Body of pancreas (tissue), 4 donors: ENCODE measurements at regions not wholly inside any gene's neighbourhood (a gene's known extent, or its start where the extent isn't known, plus 50 kb on each side); places are given as distances from the start of the nearest gene placed in this dataset.
"Not testable (repeated sequence)": the region's sequence is repeated elsewhere in the genome, so short reads cannot be mapped to it uniquely, and the experiment has no call there.

ENCODE experiments used
- CTCF ChIP-seq, 7 experiments: fragments of 450-650 bp in 4 of 7; fragments of 200-600 bp in 3 of 7; sonication (generic) in 3 of 7; IDR thresholded peaks; one replicate each; pipeline ENCODE4 v1.5.1; 2016 to 2019; ENCODE audit warnings: antibody characterized with exemption in 7 of 7
- POLR2A ChIP-seq, 3 donors: fragments of 450-650 bp; IDR thresholded peaks; one replicate each; pipeline ENCODE4 v1.6.1; 2016; ENCODE audit warnings: antibody characterized with exemption in 3 of 3, mild to moderate bottlenecking in 2 of 3

DNA sequence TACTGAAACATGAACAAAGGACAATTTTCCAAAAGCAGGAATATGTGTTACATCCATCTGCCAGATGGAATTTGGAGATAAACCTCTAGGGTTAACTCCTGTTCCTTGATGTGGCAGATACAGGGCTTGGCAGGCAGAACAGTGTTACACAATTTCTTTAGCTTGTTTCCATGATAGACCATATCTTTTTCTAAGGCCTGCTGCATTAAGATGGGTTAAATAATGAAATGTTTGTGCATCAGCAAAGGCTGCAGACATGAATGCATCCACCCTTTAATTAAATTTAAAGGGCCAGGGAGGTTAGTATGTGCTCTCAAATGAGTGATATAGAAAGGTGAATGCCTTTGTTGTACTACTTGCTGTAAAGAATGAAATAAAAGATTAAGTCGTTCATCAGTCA lies 50.1 kb upstream of the WDR44 start:
- not testable (repeated sequence) for TF ChIP-seq POLR2A, CTCF (IDR thresholded peaks at IDR 0.05)
